Breast epithelium (tissue), 4 donors: ENCODE measurements at regions not wholly inside any gene's neighbourhood (a gene's known extent, or its start where the extent isn't known, plus 50 kb on each side); places are given as distances from the start of the nearest gene placed in this dataset.
"Not testable (repeated sequence)": the region's sequence is repeated elsewhere in the genome, so short reads cannot be mapped to it uniquely, and the experiment has no call there.

Experiments used
- DNase-seq, 2 donors: peaks; one replicate each; pipeline ENCODE4 v3.0.0-alpha.2; 2019; ENCODE audit warnings: low spot score in 2 of 2
- H3K27ac ChIP-seq, 2 donors: fragments of 200-600 bp; sonication (generic) in 1 of 2; one replicate each; pipeline ENCODE4 v1.5.1; 2016 to 2019; ENCODE audit warnings: mild to moderate bottlenecking in 1 of 2
- H3K27me3 ChIP-seq, 2 donors: fragments of 200-600 bp; sonication (generic) in 1 of 2; one replicate each; pipeline versions ENCODE4 v1.5.1 to v1.6.0; 2017 to 2019; ENCODE audit warnings: control low read depth in 1 of 2, mild to moderate bottlenecking in 1 of 2
- H3K36me3 ChIP-seq: fragments of 200-600 bp; one replicate; pipeline ENCODE4 v1.5.1; 2019
- H3K4me1 ChIP-seq, 2 donors: fragments of 200-600 bp; sonication (generic); one replicate each; pipeline ENCODE4 v1.5.1; 2016 to 2019; ENCODE audit warnings: control low read depth in 1 of 2
- H3K4me3 ChIP-seq, 3 donors: fragments of 200-600 bp; sonication (generic); 1 replicate in 2 of 3; 2 replicates in 1 of 3; pipeline ENCODE4 v1.5.1; 2016 to 2019; ENCODE audit warnings: mild to moderate bottlenecking in 3 of 3, moderate library complexity in 2 of 3
- H3K9me3 ChIP-seq, 2 donors: fragments of 200-600 bp; sonication (generic) in 1 of 2; one replicate each; pipeline ENCODE4 v1.5.1; 2016 to 2019; ENCODE audit warnings: control low read depth in 1 of 2
- CTCF ChIP-seq, 3 donors: fragments of 450-650 bp; IDR thresholded peaks; one replicate each; pipeline ENCODE4 v1.5.1; 2016 to 2017; ENCODE audit warnings: antibody characterized with exemption in 3 of 3, mild to moderate bottlenecking in 3 of 3, moderate library complexity in 3 of 3
- POLR2A ChIP-seq: fragments of 450-650 bp; IDR thresholded peaks from one replicate; pipeline ENCODE4 v1.6.1; 2016; ENCODE audit warnings: antibody characterized with exemption, mild to moderate bottlenecking, moderate library complexity
- POLR2AphosphoS5 ChIP-seq, 3 donors: sonication (generic); formaldehyde crosslinking; IDR thresholded peaks; one replicate each; pipeline ENCODE4 v1.6.1; 2017; ENCODE audit warnings: antibody characterized with exemption in 3 of 3
- intact Hi-C: fragments of 100-400 bp; cut with DNase I; formaldehyde crosslinking; loops from one replicate; pipeline ENCODE4 v1.15.1; 2023; ENCODE audit warnings: low total_unique reads

DNA sequence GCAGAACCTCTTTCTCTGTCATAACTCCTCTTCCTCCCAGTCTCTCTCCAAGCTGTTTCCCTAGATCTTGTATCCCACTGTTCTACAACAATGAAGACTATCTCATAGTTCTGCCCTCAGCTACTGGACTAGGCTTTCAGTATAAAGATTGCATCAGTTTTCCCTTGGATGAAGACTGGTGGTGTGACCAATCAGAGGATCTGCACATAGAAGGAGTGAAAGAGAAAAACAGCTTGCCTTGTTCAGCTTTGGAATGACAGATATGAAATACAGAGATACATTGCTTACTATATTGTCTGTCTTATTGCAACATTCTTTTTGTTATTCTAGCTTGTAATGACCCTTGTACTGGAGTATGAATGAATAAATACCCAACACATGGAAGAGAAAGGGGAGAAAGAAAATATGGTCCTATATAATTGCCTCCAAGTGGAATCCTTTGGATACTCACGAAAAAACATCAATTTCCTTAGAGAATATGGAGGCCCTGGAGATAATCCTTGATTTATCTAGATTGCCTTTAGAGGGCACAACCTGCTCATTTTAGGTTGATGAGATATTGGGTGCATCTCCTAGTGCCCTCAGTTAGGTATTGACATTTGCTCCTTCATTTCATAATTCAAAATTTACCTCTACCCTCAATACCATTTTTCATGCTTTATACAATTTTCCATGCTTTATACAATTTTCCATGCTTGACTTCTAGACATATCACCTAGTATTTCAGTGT, 395.8 kb downstream of the NAF1 start:
- Histone ChIP-seq H3K27ac (no peak overlapping the region), H3K4me1 (no peaks in the 10 kb centered on the region), H3K27me3 (no peaks in the 10 kb centered on the region), H3K36me3 (no peaks in the 10 kb centered on the region), H3K9me3 (no peaks in the 10 kb centered on the region), H3K4me3 (no peak overlapping the region)
- TF ChIP-seq POLR2AphosphoS5 (IDR thresholded peaks at IDR 0.05) (no peak), POLR2A (no peak), CTCF (IDR thresholded peaks at IDR 0.05) (no peak)
- intact Hi-C loops: no loop called here
- DNase-seq: no peak

GRCh38 chr4:162767083-162767482, 399.6 kb downstream of the NAF1 start:
- H3K4me1 ChIP-seq: no peaks in the 10 kb centered on the region
- no peaks in the 10 kb centered on the region for H3K36me3 ChIP-seq
- no peaks in the 10 kb centered on the region for H3K27me3 ChIP-seq
- intact Hi-C loops: no loop called here
- no peak overlapping the region for H3K4me3 ChIP-seq
- DNase-seq: no peak
- no peak overlapping the region for H3K27ac ChIP-seq
- H3K9me3 ChIP-seq: no peaks in the 10 kb centered on the region
- TF ChIP-seq POLR2A (no peak), POLR2AphosphoS5 (IDR thresholded peaks at IDR 0.05) (no peak), CTCF (IDR thresholded peaks at IDR 0.05) (no peak)

GRCh38 chr4:162761965-162762364, 404.7 kb downstream of the NAF1 start:
- no peaks in the 10 kb centered on the region for H3K9me3 ChIP-seq
- H3K4me3 ChIP-seq: no peak overlapping the region
- H3K27ac ChIP-seq: no peak overlapping the region
- no peaks in the 10 kb centered on the region for H3K27me3 ChIP-seq
- intact Hi-C loops: no loop called here
- no peak for DNase-seq
- TF ChIP-seq CTCF (IDR thresholded peaks at IDR 0.05) (no peak), POLR2A (no peak), POLR2AphosphoS5 (IDR thresholded peaks at IDR 0.05) (no peak)
- no peaks in the 10 kb centered on the region for H3K4me1 ChIP-seq
- H3K36me3 ChIP-seq: no peaks in the 10 kb centered on the region

DNA sequence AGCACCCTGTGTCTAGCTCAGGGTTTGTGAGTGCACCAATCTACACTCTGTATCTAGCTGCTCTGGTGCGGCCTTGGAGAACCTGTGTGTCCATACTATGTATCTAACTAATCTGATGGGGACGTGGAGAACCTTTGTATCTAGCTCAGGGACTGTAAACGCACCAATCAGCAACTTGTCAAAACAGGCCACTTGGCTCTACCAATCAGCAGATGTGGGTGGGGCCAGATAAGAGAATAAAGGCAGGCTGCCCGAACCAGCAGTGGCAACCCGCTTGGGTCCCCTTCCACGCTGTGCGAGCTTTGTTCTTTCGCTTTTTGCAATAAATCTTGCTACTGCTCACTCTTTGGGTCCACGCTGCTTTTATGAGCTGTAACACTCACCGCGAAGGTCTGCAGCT, 426.5 kb downstream of the NAF1 start:
- H3K27ac ChIP-seq, DNase-seq, H3K9me3 ChIP-seq, H3K4me1 ChIP-seq, intact Hi-C loops, H3K27me3 ChIP-seq, H3K36me3 ChIP-seq, H3K4me3 ChIP-seq: not testable (repeated sequence)

- H3K4me3 ChIP-seq, H3K27ac ChIP-seq, intact Hi-C loops, H3K36me3 ChIP-seq, H3K9me3 ChIP-seq, H3K27me3 ChIP-seq, DNase-seq, H3K4me1 ChIP-seq: not testable (repeated sequence)
Observed at GRCh38 chr4:162739596-162739995, 427.1 kb downstream of the NAF1 start.

DNA sequence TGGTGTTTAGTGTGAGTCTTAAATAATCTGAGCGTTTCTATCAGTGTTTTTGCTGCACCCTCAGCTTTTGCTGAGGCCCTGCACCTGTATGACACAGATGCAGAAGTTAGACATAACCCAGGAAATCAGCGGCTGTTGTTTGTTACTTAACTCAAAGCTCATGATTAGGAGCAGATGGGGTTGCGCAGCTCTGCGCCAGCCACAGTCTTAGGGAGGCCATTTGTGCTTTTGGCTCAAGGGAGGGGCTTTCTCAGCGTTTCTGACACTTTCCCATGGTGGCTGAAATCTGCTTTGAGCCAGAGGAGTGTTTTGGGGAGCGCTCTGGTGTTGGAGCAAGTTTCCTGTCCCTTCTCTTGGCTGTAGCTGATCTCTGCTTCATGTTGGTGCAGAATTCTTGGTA, 433.8 kb downstream of the NAF1 start:
- TF ChIP-seq POLR2A (no peak), POLR2AphosphoS5 (IDR thresholded peaks at IDR 0.05) (no peak), CTCF (IDR thresholded peaks at IDR 0.05) (no peak)
- peaks cover 0 to 5% of the 10 kb centered on the region in 2 donors for H3K9me3 ChIP-seq
- intact Hi-C loops: no loop called here
- H3K27me3 ChIP-seq: no peaks in the 10 kb centered on the region
- H3K4me1 ChIP-seq: no peaks in the 10 kb centered on the region
- no peak for DNase-seq
- H3K36me3 ChIP-seq: peaks cover 4% of the 10 kb centered on the region
- H3K4me3 ChIP-seq: no peak overlapping the region
- no peak overlapping the region for H3K27ac ChIP-seq
